ENCODE measurements at regions not wholly inside any gene's neighbourhood (a gene's known extent, or its start where the extent isn't known, plus 50 kb on each side); places are given as distances from the start of the nearest gene placed in this dataset.
A peak's percentile ranks its signal among the peaks of the same experiment; 100 is the strongest.

DNA sequence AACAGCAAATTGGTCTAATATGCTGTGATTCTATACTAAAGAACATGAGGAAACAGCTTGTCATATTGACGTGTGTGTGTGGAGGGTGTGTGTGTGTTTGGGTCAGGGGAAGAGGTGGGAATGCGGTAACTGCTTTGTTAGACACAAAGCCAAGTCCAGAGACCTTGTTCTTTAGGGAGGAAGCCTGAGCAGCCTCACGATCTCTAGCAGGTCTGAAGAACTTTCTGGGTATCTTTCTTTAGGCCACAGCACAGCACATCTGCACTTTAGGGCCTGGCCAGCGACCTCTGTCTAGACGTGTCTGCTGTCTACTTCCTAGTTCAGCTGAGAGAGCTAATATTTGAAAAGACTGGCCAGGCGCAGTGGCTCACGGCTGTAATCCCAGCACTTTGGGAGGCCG is 220.0 kb upstream of the TPRG1 start:
- H3K4me1 Mint-ChIP-seq (ENCODE audit: low read depth, unreplicated experiment): peaks cover 19% of the 10 kb centered on the region
- H3K27ac Mint-ChIP-seq (ENCODE audit: unreplicated experiment): peak overlapping the region; percentile 73
- no peaks in the 10 kb centered on the region for H3K36me3 ChIP-seq (ENCODE audit: control insufficient read depth, insufficient read depth, low read length)
- no peak overlapping the region for H3K4me3 ChIP-seq (ENCODE audit: low read depth, low read length)
- H3K27me3 Mint-ChIP-seq (ENCODE audit: insufficient read depth, unreplicated experiment): no peaks in the 10 kb centered on the region
- no peaks in the 10 kb centered on the region for H3K9me3 ChIP-seq
- no peak overlapping the region for H3K4me3 Mint-ChIP-seq (ENCODE audit: unreplicated experiment)
- H3K27me3 ChIP-seq (replicated peaks; ENCODE audit: control insufficient read depth, insufficient read depth, low read length): no peaks in the 10 kb centered on the region
- ChIA-PET CTCF (no interaction called here), POLR2A (no interaction called here)
- intact Hi-C loops (cut with micrococcal nuclease; ENCODE audit: unreplicated experiment): loop anchor here (5.0 to 10.0 kb wide), 4 partner anchors 564 to 899 kb away; partner anchors contain the start of gene LPP
- TF ChIP-seq, protein P1, sequence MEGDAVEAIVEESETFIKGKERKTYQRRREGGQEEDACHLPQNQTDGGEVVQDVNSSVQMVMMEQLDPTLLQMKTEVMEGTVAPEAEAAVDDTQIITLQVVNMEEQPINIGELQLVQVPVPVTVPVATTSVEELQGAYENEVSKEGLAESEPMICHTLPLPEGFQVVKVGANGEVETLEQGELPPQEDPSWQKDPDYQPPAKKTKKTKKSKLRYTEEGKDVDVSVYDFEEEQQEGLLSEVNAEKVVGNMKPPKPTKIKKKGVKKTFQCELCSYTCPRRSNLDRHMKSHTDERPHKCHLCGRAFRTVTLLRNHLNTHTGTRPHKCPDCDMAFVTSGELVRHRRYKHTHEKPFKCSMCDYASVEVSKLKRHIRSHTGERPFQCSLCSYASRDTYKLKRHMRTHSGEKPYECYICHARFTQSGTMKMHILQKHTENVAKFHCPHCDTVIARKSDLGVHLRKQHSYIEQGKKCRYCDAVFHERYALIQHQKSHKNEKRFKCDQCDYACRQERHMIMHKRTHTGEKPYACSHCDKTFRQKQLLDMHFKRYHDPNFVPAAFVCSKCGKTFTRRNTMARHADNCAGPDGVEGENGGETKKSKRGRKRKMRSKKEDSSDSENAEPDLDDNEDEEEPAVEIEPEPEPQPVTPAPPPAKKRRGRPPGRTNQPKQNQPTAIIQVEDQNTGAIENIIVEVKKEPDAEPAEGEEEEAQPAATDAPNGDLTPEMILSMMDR (IDR thresholded peaks at IDR 0.05; ENCODE audit: insufficient read depth in 1 of 2, low read depth in 1 of 2, low read length in 1 of 2, severe bottlenecking in 1 of 2, unreplicated experiment in 1 of 2): no peak
- H3K36me3 Mint-ChIP-seq (ENCODE audit: insufficient read depth, unreplicated experiment): no peaks in the 10 kb centered on the region
- no TSS peak for BruUV-seq (replicated peaks)
- DNase-seq: no peak
- H3K4me1 ChIP-seq: peaks cover 32% of the 10 kb centered on the region
- H3K9me3 Mint-ChIP-seq (ENCODE audit: unreplicated experiment): no peaks in the 10 kb centered on the region

DNA sequence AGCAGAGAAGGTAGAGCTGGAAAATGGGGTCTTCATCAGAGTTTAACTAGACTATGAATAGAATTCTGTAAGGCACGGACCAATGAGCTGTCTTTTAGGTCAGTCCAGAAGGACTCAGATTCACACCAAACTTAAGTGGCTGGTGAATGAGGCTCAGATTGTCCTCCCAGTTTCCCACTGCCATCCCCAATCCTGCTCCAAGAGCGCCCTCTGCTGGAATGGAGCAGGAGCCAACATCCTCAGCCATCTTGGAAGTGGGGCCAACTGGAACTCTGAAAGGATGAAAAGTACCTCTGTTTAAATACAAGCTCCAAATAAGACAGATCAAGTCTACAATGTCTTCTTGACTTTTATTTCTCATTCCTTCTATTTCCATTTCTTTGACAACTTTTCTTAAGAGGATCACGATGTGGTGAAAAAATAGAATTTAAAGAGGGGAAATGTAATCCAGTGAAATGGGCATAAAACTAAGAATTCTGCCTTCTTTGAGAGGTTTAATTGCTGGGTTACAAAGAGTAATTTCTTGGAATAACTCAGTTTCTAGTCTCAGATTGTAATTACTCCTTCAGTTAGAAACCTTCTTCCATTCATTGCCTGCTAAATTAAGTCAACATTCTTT is 217.1 kb upstream of the TPRG1 start:
- BruUV-seq (replicated peaks): no TSS peak
- H3K27me3 Mint-ChIP-seq (ENCODE audit: insufficient read depth, unreplicated experiment): no peaks in the 10 kb centered on the region
- no peaks in the 10 kb centered on the region for H3K27me3 ChIP-seq (replicated peaks; ENCODE audit: control insufficient read depth, insufficient read depth, low read length)
- ChIA-PET POLR2A (no interaction called here), CTCF (interaction anchor here (0.5 to 2.3 kb wide), 7 partner anchors 37 to 1215 kb away, joined by 3 to 18 read pairs (median 3); partner anchors contain the start of gene BCL6)
- intact Hi-C loops (cut with micrococcal nuclease; ENCODE audit: unreplicated experiment): loop anchor here (1.0 to 10.0 kb wide), 10 partner anchors 124 to 1215 kb away; partner anchors contain the start of gene LPP
- peaks cover 12% of the 10 kb centered on the region for H3K4me1 Mint-ChIP-seq (ENCODE audit: low read depth, unreplicated experiment)
- TF ChIP-seq, protein P1 (IDR thresholded peaks at IDR 0.05; ENCODE audit: insufficient read depth in 1 of 2, low read depth in 1 of 2, low read length in 1 of 2, severe bottlenecking in 1 of 2, unreplicated experiment in 1 of 2): peak; percentile 91
- no peak overlapping the region for H3K27ac Mint-ChIP-seq (ENCODE audit: unreplicated experiment)
- H3K9me3 Mint-ChIP-seq (ENCODE audit: unreplicated experiment): no peaks in the 10 kb centered on the region
- peak; percentile 77 to 88 for DNase-seq
- H3K4me1 ChIP-seq: peaks cover 20% of the 10 kb centered on the region
- no peaks in the 10 kb centered on the region for H3K9me3 ChIP-seq
- no peak overlapping the region for H3K4me3 Mint-ChIP-seq (ENCODE audit: unreplicated experiment)
- H3K36me3 ChIP-seq (ENCODE audit: control insufficient read depth, insufficient read depth, low read length): no peaks in the 10 kb centered on the region
- H3K36me3 Mint-ChIP-seq (ENCODE audit: insufficient read depth, unreplicated experiment): no peaks in the 10 kb centered on the region
- no peak overlapping the region for H3K4me3 ChIP-seq (ENCODE audit: low read depth, low read length)

DNA sequence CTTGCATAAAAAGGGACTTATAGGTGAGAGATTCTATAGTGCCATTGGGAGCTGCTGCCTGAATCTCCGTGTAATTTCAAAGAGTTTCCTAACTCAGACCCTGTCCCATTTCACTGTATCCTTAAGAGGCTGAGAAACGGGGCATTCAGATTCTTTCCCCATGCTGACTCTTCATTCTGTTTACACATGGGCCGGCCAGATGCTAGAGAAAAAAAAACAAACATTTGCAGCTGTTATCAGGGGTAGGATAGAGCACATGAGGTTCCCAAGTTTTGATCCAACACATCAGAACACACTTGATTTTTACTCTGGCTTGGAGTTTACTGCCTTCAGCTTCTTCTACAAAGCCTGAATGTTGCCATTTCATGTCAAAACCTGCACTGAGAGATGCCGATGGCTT is 215.9 kb upstream of the TPRG1 start:
- intact Hi-C loops (cut with micrococcal nuclease; ENCODE audit: unreplicated experiment): loop anchor here (1.0 to 10.0 kb wide), 7 partner anchors 125 to 919 kb away; partner anchors contain the start of gene LPP
- no TSS peak for BruUV-seq (replicated peaks)
- H3K9me3 ChIP-seq: no peaks in the 10 kb centered on the region

More for the DNA sequence above, 215.9 kb upstream of the TPRG1 start:
- H3K27ac Mint-ChIP-seq (ENCODE audit: unreplicated experiment): no peak overlapping the region
- Histone ChIP-seq H3K27me3 (replicated peaks; ENCODE audit: control insufficient read depth, insufficient read depth, low read length) (no peaks in the 10 kb centered on the region), H3K4me3 (ENCODE audit: low read depth, low read length) (no peak overlapping the region), H3K4me1 (peaks cover 10% of the 10 kb centered on the region), H3K36me3 (ENCODE audit: control insufficient read depth, insufficient read depth, low read length) (no peaks in the 10 kb centered on the region)
- ChIA-PET CTCF (interaction anchor here (0.7 to 1.7 kb wide), 3 partner anchors 136 to 1216 kb away, joined by 3 to 4 read pairs (median 3); partner anchors contain the start of gene BCL6), POLR2A (interaction anchor here (0.5 kb wide), 1 partner anchor 227 kb away, joined by 3 read pairs; no protein-coding TSS in a partner anchor)
- H3K27me3 Mint-ChIP-seq (ENCODE audit: insufficient read depth, unreplicated experiment): no peaks in the 10 kb centered on the region
- H3K36me3 Mint-ChIP-seq (ENCODE audit: insufficient read depth, unreplicated experiment): no peaks in the 10 kb centered on the region
- peaks cover 10% of the 10 kb centered on the region for H3K4me1 Mint-ChIP-seq (ENCODE audit: low read depth, unreplicated experiment)
- TF ChIP-seq, protein P1 (IDR thresholded peaks at IDR 0.05; ENCODE audit: insufficient read depth in 1 of 2, low read depth in 1 of 2, low read length in 1 of 2, severe bottlenecking in 1 of 2, unreplicated experiment in 1 of 2): no peak
- no peak for DNase-seq
- H3K9me3 Mint-ChIP-seq (ENCODE audit: unreplicated experiment): no peaks in the 10 kb centered on the region
- H3K4me3 Mint-ChIP-seq (ENCODE audit: unreplicated experiment): no peak overlapping the region
